Fibroblast of lung (primary cell): ENCODE measurements at regions not wholly inside any gene's neighbourhood (a gene's known extent, or its start where the extent isn't known, plus 50 kb on each side); places are given as distances from the start of the nearest gene placed in this dataset.

ENCODE experiments used
- CTCF ChIP-seq, 2 donors: IDR thresholded peaks in 1 of 2; conservative IDR thresholded peaks in 1 of 2; 1 replicate in 1 of 2; 2 replicates in 1 of 2; pipeline ENCODE4 v1.5.1; 2011 to 2012; ENCODE audit warnings: low read length in 2 of 2, control low read depth in 1 of 2, inconsistent platforms in 1 of 2, low read depth in 1 of 2, mild to moderate bottlenecking in 1 of 2
- EZH2 ChIP-seq: IDR thresholded peaks from 2 replicates; pipeline ENCODE4 v1.5.1; 2012; ENCODE audit warnings: low read length, control low read depth, mild to moderate bottlenecking; ENCODE audit errors: missing control alignments

- no peak for TF ChIP-seq CTCF (conservative IDR thresholded peaks at IDR 0.05 in 1 of 2, IDR thresholded peaks at IDR 0.05 in 1 of 2; ENCODE audit: low read depth in 1 of 2, low read length in 2 of 2)
- TF ChIP-seq EZH2, result no peak
Observed at GRCh38 chrX:131827935-131828334, 195.2 kb upstream of the STK26 start.
